ENCODE measurements at regions not wholly inside any gene's neighbourhood (a gene's known extent, or its start where the extent isn't known, plus 50 kb on each side); places are given as distances from the start of the nearest gene placed in this dataset.

DNA sequence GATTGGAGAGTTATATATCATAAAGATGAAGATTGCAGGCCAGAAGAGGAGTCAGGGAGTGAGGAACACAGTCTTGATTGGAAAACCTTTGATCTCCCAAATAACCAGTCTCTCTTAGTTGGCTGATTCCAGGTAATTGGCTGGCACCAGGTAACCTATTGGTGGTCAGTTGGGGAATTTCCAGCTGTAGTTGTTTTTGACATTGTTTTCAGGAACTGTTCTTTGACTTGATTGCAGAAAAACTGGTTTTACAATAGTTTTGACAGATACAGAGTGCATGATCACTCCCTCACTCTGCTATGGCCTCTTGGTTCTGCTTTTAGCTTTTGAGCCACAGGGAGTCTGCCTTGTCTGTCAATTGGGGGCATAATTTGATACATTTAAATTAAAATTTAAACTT is 71.6 kb downstream of the ZNF641 start:
- DNase-seq (ENCODE audit: low read depth, low spot score) = no peak
- no peaks in the 10 kb centered on the region for H3K9me3 ChIP-seq (ENCODE audit: control insufficient read depth, insufficient read depth, low read length)
- POLR2A ChIA-PET = interaction anchor here (0.6 kb wide), 1 partner anchor 66 kb away, joined by 3 read pairs; no protein-coding TSS in a partner anchor
- CTCF ChIA-PET = interaction anchor here (1.1 to 2.1 kb wide), 2 partner anchors 9 to 18 kb away, joined by 3 to 5 read pairs; no protein-coding TSS in a partner anchor
- H3K4me3 ChIP-seq (ENCODE audit: low read depth, low read length) = no peak overlapping the region
- TF ChIP-seq, protein P1, sequence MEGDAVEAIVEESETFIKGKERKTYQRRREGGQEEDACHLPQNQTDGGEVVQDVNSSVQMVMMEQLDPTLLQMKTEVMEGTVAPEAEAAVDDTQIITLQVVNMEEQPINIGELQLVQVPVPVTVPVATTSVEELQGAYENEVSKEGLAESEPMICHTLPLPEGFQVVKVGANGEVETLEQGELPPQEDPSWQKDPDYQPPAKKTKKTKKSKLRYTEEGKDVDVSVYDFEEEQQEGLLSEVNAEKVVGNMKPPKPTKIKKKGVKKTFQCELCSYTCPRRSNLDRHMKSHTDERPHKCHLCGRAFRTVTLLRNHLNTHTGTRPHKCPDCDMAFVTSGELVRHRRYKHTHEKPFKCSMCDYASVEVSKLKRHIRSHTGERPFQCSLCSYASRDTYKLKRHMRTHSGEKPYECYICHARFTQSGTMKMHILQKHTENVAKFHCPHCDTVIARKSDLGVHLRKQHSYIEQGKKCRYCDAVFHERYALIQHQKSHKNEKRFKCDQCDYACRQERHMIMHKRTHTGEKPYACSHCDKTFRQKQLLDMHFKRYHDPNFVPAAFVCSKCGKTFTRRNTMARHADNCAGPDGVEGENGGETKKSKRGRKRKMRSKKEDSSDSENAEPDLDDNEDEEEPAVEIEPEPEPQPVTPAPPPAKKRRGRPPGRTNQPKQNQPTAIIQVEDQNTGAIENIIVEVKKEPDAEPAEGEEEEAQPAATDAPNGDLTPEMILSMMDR (IDR thresholded peaks at IDR 0.05; ENCODE audit: low read depth, low read length) = no peak
- no peaks in the 10 kb centered on the region for H3K27me3 ChIP-seq (ENCODE audit: control insufficient read depth, insufficient read depth, low read length)
- H3K27ac ChIP-seq (ENCODE audit: low read depth, low read length) = no peak overlapping the region

DNA sequence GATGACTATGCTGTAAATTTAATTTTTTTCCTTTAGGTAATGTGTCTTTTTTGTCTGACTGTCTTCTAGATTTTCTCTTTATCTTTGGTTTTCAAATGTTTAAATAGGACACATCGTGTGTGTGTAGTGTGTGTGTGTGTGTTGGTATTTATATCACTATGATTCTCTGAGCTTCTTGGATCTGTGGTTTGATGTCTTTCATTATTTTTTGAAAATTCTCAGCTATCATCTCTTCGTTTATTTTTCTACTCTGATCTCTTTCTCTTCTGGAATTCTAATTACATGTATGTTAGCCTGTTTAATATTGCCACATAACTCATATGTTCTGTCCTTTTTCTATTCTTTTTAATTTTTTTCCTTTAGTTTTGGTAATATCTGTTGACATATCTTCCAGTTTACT is 73.5 kb upstream of the OR10AD1 start:
- CTCF ChIA-PET = no interaction called here
- Histone ChIP-seq H3K27me3 (ENCODE audit: control insufficient read depth, insufficient read depth, low read length) (no peaks in the 10 kb centered on the region), H3K9me3 (ENCODE audit: control insufficient read depth, insufficient read depth, low read length) (no peaks in the 10 kb centered on the region), H3K4me3 (ENCODE audit: low read depth, low read length) (no peak overlapping the region), H3K27ac (ENCODE audit: low read depth, low read length) (no peak overlapping the region)
- POLR2A ChIA-PET = no interaction called here
- TF ChIP-seq, protein P1 (IDR thresholded peaks at IDR 0.05; ENCODE audit: low read depth, low read length) = no peak
- no peak for DNase-seq (ENCODE audit: low read depth, low spot score)

DNA sequence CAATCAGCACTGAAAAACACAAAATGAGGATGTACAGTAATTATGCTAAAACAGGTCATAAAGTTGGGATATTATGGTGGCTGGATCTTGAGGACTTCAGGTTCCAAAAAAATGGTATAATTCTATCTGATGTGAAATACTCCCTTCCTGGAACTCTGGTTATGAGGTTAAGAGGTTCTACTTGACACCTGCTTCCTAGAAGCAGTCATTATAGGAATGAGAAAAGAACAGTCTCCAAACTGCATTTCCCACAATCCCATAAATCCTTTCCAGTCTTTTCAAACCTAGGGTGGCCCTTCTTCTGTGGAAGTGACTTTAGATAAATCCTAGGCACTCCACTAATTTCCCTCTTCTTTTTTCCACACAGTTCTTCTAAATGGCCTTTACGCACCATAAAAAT is 63.7 kb upstream of the OR10AD1 start:
- TF ChIP-seq, protein P1 (IDR thresholded peaks at IDR 0.05; ENCODE audit: low read depth, low read length) = no peak
- Histone ChIP-seq H3K27me3 (ENCODE audit: control insufficient read depth, insufficient read depth, low read length) (peaks cover 2% of the 10 kb centered on the region), H3K9me3 (ENCODE audit: control insufficient read depth, insufficient read depth, low read length) (no peaks in the 10 kb centered on the region), H3K27ac (ENCODE audit: low read depth, low read length) (no peak overlapping the region), H3K4me3 (ENCODE audit: low read depth, low read length) (no peak overlapping the region)
- no peak for DNase-seq (ENCODE audit: low read depth, low spot score)
- ChIA-PET CTCF (no interaction called here), POLR2A (no interaction called here)

DNA sequence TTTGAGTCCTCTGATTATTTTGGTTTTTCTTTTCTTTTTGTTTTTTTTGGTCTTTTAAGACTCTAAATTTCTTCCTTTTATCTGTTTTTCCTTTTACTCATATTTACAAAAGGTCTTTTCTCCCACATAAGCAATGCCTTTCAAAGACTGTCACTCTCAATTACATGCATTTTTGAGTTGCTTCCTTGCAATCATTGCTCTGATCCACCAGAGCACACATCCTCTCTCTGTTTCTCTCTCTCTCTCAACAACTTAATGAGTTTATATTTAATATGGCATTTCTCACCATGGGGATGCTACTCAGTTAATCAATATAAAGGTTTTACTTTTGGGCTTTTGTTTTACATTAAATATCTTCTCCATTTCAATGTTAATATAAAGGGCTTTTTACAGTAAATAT is 62.7 kb upstream of the OR10AD1 start:
- no peaks in the 10 kb centered on the region for H3K9me3 ChIP-seq (ENCODE audit: control insufficient read depth, insufficient read depth, low read length)
- DNase-seq (ENCODE audit: low read depth, low spot score) = no peak
- CTCF ChIA-PET = no interaction called here
- peaks cover 2% of the 10 kb centered on the region for H3K27me3 ChIP-seq (ENCODE audit: control insufficient read depth, insufficient read depth, low read length)
- POLR2A ChIA-PET = no interaction called here
- TF ChIP-seq, protein P1 (IDR thresholded peaks at IDR 0.05; ENCODE audit: low read depth, low read length) = no peak
- H3K27ac ChIP-seq (ENCODE audit: low read depth, low read length) = no peak overlapping the region
- no peak overlapping the region for H3K4me3 ChIP-seq (ENCODE audit: low read depth, low read length)

DNA sequence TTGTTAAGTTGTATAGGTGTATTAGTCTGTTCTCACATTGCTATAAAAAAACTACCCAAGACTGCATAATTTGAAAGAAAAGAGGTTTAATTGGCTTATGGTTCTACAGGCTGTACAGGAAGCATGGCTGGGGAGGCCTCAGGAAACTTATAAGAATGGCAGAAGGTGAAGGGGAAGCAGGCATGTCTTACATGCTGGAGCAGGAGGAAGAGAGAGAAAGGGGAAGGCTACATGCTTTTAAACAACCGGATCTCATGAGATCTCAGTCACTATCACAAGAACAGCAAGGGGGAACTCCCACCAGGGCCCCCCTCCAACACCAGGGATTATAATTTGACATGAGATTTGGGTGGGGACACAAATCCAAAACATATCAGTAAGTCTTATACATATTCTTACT is 60.5 kb upstream of the OR10AD1 start:
- ChIA-PET CTCF (no interaction called here), POLR2A (no interaction called here)
- TF ChIP-seq, protein P1 (IDR thresholded peaks at IDR 0.05; ENCODE audit: low read depth, low read length) = no peak
- Histone ChIP-seq H3K4me3 (ENCODE audit: low read depth, low read length) (no peak overlapping the region), H3K9me3 (ENCODE audit: control insufficient read depth, insufficient read depth, low read length) (no peaks in the 10 kb centered on the region), H3K27me3 (ENCODE audit: control insufficient read depth, insufficient read depth, low read length) (peaks cover 2% of the 10 kb centered on the region), H3K27ac (ENCODE audit: low read depth, low read length) (no peak overlapping the region)
- no peak for DNase-seq (ENCODE audit: low read depth, low spot score)

Data from AG04450 (cell line).